ENCODE measurements at regions not wholly inside any gene's neighbourhood (a gene's known extent, or its start where the extent isn't known, plus 50 kb on each side); places are given as distances from the start of the nearest gene placed in this dataset.
"Not testable (repeated sequence)": the region's sequence is repeated elsewhere in the genome, so short reads cannot be mapped to it uniquely, and the experiment has no call there.

DNA sequence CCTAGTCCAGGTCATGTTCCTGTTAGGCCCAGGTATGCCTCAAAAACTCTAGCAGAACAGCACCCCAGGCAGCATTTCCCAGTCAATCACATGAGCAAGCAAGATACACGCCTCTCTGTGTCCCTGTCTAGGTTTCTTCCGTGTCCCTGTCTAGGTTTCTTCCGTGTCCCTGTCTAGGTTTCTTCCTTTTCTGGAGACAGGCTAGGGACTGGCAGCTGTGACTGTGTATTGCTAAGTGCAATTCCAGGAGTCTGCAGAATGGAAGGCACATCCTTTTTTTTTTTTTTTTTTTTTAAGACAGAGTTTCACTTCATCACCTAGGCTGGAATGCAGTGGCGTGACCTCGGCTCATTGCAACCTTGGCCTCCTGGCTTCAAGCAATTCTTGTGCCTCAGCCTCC, 77.6 kb downstream of the SETD4 start:
- FAIRE-seq = no peak

DNA sequence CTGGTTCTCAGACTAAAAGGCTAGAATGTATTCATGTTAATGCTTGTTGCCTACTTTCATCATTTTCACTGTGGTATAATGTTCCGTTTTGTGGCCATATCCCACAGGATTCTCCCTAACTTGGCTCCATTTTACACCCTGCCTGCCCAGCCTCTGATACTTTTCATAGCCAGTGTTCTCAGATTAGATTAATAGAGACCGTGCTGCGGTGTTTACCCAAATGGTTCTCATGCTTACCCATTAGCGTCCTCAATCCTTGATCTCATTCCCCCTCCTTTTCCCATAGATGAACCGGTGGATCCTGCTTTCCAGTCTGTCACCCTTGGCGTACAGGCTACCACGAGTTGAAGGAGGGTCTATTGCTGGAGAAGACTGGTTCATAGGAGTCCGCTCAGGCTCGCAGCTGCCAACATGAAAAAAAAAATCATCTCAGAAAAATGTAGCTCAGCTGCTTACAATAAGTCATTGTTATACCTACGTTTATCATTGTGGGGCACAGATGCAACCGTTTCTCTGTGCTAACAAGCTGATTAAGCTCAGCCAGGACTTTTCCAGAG, 78.7 kb downstream of the SETD4 start:
- no peak for FAIRE-seq

DNA sequence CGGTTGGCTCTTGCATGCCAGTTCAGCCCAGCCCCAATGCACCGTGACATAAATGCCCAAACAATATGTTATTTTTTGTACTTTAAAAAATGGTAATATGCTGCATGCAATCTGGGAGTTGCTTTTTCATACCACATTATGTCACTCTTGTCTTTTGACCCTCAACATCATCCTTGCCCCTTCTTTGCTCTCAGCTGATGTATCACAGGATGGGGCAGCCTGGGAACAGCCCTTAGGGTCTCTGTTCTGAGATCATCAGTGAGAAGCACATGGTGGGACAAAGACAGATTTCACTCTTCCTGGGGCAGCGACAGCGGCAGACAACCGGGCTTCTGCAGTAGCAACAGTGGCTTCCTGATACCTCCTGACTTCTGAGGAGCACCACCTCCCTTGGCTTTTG, 79.5 kb downstream of the SETD4 start:
- no peak for FAIRE-seq

DNA sequence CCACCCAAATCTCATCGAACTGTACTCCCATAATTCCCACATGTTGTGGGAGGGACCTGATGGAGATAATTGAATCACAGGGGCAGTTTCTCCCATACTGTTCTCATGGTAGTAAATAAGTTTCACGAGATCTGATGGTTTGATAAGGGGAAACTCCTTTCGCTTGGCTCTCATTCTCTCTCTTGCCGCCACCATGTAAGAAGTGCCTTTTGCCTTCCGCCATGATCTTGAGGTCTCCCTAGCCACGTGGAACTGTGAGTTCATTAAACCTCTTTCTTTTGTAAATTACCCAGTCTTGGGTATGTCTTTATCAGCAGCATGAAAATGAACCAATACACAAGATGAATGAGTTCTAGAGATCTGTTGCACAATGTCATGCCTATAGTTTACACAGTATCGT, 82.5 kb downstream of the SETD4 start:
- FAIRE-seq = not testable (repeated sequence)

DNA sequence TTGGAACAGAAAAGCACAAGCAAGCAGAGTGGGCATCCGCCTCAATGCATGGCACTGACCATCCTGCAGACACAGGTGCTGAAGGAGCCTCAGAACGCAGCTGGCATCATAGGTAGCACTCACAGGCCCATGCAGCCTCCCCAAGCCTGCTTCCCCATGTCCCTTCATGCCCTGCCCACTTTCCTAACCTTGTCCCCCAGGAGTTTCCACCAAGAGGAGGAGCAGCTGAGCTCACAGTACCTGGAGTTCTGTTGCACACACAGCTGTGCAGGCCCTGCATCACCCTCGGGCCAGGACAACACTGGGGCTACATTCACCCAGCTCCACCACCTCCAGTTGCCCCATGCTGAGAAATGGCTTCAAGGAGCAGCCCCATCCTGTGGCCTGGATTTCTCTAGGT, 83.4 kb downstream of the SETD4 start:
- no peak for FAIRE-seq

DNA sequence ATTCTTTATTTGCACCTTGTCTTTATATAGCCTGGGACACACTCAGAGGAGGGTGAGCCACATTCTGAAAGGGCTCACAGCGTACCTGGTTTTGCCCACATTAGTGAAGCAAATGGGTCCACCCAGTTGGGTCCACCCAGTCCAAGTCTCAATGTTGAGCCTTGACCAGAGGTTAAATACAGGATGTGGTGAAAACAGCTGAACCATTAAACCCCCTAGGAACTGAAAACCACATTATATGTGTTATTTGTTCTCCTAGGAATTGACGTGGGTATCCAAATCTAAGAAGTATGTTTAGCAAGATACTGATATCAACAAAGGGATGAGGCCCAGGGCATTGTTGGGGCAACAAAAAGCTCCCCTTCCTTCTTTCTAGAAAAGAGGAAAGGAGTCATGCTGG, 83.8 kb downstream of the SETD4 start:
- FAIRE-seq = no peak

DNA sequence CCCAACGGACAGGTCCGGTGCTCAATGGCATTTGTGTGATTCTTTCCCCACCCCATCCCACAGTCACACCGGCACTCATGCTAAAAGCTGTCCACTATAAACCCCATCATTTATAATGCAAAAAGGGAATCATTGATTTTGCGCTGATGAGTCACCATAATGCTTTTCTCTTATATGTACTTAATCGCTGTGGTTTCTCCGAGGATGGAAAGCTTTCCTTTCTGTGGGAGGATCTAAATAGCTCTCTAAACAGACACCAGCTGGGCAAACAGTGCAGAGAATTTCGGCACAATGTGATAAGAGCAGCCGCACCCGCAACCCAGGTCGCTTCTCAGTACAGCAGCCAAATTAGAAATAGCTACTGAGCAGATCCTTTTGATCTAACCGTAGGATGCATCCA, 85.6 kb downstream of the SETD4 start:
- no peak for FAIRE-seq

DNA sequence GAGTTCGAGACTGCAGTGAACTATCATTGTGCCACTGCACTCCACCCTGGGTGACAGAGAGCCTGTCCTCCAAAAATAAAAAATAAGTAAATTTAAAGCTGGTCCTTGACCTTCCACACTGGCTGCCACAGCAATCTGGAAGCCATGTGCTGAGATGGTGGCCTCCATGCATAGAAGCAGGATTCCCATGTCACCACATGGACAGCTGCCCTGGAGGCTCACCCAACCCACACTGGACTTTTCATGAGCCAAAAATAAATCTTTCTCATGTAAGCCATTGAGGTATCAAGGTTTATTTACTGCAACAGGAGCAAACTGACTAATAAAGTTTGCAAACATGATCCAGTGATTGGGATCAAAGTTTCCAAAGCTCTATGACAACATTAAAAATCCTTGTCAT, 88.5 kb downstream of the SETD4 start:
- FAIRE-seq = no peak

DNA sequence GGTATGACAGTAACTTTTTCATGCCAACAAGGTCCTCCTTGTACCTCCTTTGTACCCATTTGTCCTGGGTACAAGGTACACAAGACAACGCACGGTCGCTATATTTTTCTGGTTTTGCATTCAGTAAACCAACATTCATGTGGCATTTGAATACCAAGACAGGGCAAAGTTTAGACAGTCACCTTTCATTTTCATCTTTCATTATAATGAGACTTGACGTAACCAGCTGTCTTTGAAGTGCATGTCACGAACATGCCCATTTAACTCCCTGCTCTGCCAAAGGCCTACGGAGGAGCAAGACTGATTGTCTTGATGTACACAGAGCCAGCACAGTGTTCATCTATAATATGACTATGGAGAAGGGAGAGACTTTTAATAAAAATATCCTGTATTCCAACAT, 91.0 kb downstream of the SETD4 start:
- FAIRE-seq = no peak

DNA sequence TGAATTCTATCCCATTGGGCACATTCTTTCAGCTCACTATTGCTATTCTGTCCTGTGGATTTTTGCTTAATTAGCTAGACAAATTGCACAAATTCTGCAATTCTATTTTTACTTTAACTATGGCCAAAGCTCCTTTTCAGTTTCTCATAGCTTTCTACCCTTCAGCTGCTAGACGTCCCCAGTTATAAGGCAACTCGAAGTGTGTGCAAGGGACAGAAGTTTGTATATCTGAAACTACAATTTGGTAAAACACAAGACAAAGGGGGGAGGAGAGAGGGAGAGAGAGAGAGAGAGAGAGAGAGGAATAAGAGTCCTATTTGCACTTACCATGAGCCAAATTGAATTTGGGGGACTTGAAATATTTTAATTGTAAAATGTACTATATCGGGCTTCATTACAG, 91.8 kb downstream of the SETD4 start:
- no peak for FAIRE-seq

DNA sequence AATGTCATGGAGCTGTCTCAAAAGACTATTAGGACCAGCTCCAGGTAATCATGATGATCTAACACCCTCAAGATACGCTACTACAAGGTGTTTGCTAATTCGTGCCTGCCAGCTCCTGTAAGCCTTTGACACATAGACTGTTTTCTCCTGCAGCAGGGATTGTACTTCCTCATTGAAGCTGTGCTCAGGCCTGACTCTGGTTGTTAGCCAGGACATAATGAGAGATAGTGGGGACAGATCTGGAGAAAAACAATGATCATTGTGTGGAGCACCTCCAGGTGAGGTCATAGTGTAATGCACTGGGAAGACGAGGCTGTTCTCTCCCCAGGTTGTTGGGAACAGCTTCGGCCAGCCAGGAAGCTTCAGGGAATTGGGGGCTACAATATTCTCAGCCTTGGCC, 94.6 kb downstream of the SETD4 start:
- no peak for FAIRE-seq

DNA sequence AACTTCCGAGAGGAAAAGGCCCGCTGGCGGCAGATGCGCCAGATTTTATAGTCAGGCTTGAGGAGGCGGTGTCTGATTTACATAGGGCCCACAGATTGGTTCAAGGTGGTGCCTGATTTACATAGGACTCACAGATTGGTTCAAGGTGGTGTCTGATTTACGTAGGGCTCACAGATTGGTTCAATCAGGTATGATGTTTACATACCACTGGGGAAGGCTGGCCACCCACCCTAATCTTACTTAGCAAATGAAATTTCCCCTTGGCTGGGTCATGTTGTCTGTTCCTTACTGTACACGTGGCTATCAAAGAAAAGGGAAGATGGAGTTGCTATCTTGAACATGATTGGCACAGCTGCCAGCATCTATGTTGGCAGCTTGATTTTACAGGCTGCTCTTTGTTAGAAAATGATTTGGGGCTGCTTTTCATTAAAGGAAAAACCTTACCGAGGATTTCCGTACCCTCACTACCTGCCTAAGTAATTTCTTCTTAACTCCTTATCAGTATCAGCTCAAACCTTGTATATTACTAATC, 96.3 kb downstream of the SETD4 start:
- FAIRE-seq = no peak

DNA sequence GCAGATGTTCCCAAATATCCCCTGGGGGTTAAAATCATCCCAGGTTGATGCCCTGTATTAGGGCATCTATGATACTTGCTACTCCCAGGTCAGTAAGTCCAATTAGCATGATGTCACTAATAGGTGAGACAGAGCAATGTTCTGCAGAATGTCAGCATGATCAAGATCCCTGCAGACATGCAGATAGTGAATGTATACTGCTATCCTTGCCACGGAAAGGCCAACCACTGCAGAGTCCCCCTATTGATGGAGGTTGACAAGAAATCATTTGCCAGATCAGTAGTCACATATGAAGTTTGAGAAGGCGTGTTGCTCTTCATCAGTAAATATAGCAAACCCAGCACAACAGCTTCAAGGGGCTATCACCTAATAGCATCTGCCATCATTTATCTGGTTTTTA, 97.4 kb downstream of the SETD4 start:
- no peak for FAIRE-seq

DNA sequence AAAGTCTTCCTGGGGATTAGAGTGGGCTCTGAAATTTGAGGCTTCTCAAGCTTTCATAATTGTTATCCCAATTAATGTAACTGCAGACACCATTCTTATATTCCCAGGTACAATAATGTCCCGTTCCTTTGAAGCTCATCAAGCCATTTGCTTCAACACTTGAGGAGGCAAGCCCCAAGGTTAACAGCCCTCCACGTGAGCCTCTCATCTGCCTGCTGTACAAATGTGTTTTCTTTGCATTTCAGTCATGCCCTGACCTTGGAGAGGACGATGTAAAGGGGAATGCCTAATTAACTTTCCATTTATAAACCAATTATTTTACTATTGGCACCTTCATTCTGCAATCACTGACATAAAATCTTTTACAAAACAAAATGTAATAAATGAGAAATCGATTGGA, 106.3 kb downstream of the SETD4 start:
- FAIRE-seq = no peak

DNA sequence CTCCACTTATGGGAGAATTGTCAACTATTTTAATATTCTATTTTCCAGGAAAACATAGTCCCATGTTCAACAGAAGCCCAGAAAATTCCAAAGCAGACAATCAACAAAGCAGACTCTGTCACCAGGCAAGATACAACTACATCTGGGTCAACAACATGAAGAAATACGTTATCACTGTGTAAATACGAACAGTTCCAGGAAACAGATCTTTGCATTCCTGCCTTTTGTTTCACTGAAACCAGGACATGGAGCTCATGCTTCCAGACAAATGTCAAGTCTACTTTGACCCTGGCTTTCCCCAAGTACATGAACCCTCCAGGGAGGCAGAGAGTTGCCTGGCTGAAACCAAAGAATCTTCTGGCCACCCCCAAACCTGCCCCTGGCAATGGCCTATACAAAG, 106.7 kb downstream of the SETD4 start:
- no peak for FAIRE-seq

DNA sequence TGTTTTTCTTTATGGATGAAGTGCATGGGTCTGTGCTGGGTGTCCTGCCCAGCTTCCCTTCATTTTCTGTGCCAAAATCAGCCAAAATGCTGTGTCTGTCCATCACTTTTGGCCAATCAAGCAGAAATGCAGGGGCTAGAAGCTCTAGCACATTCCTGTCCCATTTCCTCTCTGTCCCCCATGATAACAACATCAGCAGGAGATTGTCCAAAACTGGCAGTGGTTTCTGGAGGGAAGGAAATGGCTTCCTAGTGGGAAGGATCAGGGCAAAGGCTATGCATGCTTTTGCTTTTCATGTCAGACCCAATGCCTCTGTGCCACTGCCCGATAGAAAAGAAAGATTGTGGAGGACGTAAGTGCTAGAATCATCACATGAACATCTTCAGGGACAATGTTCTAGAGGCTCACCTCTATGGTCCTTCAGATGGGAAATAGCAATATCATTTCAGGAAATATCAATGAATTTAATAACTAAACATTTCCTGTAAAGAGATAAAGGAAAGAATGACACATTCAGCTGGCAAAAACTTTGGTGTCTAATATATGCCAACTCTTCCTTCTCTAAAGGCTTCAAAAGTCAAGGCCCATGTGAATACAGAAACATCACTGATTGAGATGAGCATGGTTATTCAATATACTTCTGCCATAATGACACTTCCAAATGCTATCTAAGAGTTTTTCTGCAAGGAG, 107.5 kb downstream of the SETD4 start:
- no peak for FAIRE-seq

DNA sequence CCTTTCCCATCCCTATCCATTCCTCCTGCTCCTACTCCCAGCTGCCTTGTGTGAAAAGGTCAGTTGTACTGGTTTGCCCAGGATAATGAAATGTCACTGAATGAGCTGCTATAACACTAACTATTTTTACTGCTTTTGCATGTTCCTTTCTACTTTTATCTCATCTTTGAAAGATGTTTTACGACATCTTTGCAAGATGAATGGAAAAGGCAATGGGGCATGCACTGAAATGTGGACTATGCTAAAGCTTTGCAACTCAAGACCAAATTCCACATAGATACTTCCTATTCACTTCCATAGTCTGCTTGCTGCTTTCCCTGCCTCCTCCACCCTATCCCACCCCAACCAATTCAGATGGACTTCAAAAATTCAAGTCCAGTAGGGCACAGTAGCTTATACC, 111.3 kb downstream of the SETD4 start:
- no peak for FAIRE-seq

DNA sequence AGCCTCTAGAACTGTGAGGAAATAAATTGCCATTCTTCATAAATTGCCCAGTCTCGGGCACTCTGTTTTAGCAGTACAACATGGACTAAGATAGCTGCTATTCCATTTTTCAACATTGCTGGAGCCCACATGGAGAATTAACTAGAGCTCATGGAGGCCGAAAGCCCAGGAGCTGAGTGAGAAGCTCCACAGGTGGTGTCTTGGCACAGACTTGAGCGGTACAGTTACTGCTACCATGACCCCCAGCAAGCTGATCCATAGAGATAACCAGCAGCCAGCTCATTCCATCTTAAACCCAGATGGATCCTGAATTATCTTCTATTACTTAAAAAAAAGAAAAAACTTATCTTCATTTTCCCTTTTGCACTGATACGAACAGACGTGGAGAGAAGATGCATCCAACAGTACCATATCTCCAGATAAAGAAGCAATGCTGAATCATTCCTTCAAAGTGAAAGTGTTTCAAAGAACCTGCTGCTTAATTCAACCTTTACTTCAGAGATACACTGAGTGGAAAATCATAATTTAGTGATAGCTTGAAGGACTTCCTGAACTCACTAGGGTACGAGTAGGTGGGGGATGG, 115.1 kb downstream of the SETD4 start:
- no peak for FAIRE-seq

DNA sequence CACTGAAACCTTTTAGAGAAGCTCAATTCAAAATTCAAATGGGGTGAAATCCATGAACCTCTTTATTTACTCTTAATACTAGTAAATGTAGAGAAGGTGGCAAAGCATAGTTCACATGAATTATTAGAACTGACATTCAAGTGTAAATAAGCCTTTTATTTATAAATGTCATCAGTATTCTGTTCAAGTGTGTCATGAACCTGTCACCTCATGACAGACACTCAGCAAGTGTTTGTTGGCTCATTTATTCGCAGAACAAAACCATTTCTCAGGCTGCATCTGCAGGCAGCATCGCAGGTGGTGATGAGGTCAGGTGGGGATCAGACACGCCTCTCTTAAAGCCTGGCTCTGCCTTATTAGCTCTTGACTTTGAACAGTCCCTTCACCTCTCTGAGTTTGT, 116.6 kb downstream of the SETD4 start:
- no peak for FAIRE-seq

DNA sequence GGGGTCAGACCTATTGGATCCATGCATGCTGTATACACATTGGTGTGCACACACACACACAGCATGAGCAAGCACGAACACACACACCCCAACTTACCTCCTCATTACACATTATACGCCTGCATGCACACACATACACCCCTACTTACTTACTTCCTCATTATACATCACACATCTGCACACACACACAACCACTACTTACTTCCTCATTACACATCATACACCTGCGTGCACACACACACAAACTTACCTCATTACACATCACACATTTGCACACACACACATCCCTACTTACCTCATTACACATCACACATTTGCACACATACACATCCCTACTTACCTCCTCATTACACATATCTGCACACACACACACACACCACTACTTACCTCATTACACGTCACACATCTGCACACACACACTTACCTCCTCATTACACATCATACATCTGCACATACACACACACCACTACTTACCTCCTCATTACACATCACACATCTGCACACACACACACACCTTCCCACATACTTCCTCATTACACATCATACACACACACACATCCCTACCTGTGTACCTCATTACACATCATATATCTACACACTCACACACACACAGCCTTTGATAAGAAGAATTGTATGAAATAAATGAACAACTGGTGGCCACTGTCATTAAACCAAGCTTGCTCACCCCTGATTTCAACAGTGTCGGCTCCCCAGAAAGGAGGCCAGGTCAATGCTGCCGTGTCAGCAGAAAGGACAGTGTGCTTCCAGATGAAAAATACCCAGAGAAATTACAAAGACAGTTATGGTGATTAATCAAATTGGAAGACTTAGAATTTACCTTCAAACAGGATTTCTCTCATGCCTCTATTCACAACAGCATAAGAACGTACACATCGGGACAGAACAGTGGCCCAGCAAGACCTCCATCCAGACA, 117.8 kb downstream of the SETD4 start:
- no peak for FAIRE-seq

DNA sequence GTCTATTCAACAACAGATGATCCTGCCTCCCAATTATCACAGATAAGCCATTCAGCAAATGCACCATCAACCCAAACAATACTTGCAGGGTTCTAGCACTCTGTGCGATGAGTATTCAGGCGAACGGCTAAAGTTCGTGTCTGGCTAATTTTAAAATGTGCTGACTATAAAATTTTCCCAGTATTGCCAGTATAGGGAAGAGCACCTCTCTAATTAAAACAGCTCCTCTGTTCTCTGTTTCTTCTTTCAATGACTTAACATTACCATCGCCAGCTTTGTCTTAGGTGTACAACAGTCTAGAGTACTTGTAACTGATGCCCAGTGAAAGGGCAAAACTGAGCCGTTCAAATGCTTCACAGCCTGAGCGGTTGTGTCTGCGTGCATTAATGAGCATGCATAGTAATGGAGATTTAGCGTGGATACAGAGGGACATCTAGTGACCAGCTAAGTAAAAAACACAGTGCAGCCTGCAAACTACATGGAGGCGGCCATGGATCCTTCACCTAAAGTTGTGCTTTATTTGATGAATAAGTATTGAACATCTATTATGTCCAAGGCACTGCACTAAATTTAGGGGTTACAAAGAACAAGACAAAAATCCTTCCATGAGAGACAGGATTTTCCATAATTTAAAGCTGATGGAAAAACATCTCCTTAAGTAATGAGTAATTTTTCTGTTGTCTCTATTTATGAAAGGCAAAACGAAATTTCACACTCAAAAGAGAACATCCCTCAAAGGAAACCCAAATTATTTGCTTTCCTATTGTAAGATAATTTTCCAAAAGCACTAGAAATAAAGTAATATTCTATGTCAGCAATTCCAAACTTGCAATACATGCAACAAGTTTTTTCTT, 120.0 kb downstream of the SETD4 start:
- peak; percentile 26 for FAIRE-seq

DNA sequence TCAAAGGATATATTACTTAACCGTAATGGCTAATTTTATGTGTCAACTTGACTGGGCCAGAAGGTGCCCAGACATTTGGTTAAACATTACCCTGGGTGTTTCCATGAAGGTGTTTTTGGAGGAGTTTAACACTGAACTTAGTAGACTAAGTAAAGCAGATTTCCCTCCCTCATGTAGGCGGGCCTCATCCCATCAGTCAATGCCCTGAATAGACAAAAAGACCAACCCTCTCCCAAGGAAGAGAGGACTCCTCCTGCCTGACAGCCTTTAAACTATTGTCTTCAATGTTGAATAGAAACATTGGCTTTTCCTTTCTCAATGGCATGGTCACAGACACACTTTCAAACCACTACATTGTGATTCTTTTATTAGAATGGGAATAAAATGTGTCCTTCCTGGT, 121.9 kb downstream of the SETD4 start:
- no peak for FAIRE-seq

DNA sequence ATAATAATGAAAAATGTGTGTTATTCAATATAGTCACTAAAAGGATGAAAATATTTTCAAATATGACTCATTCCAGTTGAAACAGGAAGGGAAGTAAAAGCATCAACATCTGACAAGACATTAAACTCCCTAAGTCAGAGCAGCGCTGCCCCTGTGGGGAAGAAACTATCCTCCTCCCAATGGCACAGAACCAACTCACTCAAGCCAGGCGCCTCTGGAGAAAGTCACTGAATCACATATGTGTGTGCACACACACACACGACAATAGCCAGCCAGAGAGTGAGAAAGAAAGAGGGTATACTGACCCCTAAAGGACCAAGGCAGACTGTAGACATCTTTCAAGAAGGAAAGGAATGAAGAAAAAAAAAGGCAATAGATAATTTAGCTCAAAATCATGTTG, 126.9 kb downstream of the SETD4 start:
- FAIRE-seq = no peak

Measured in TTC549 (cell line).